NCI-H2029 (cell line): ENCODE measurements at regions not wholly inside any gene's neighbourhood (a gene's known extent, or its start where the extent isn't known, plus 50 kb on each side); places are given as distances from the start of the nearest gene placed in this dataset.

ENCODE experiments used
- DNase-seq: peaks from one replicate; lab custom pipeline; 2025; lab: John Stamatoyannopoulos, UW

GRCh38 chr15:69794645-69795469, 302.9 kb downstream of the TLE3 start:
- no peak for DNase-seq

GRCh38 chr15:69795601-69796000, 302.1 kb downstream of the TLE3 start:
- DNase-seq = no peak

- DNase-seq = no peak
These were observed 300.6 kb downstream of the TLE3 start for GRCh38 chr15:69797051-69797595.

- DNase-seq = no peak
These were observed 300.1 kb downstream of the TLE3 start for GRCh38 chr15:69797615-69798014.

GRCh38 chr15:69798481-69799250, 299.1 kb downstream of the TLE3 start:
- no peak for DNase-seq

- DNase-seq = no peak
These were observed 296.6 kb downstream of the TLE3 start for GRCh38 chr15:69801144-69801543.

- no peak for DNase-seq
These were observed 295.3 kb downstream of the TLE3 start for GRCh38 chr15:69802432-69802831.

GRCh38 chr15:69804786-69805185, 292.9 kb downstream of the TLE3 start:
- DNase-seq = no peak

- no peak for DNase-seq
These were observed 292.3 kb downstream of the TLE3 start for GRCh38 chr15:69805248-69805953.

GRCh38 chr15:69806287-69806915, 291.3 kb downstream of the TLE3 start:
- DNase-seq = no peak

- DNase-seq = no peak
These were observed 290.0 kb downstream of the TLE3 start for GRCh38 chr15:69807721-69808120.

GRCh38 chr15:69808756-69809155, 289.0 kb downstream of the TLE3 start:
- DNase-seq = no peak

GRCh38 chr15:69809421-69809820, 288.3 kb downstream of the TLE3 start:
- DNase-seq = no peak

GRCh38 chr15:69810431-69811354, 287.0 kb downstream of the TLE3 start:
- no peak for DNase-seq

- no peak for DNase-seq
These were observed 284.9 kb downstream of the TLE3 start for GRCh38 chr15:69812861-69813261.

GRCh38 chr15:69813881-69814280, 283.8 kb downstream of the TLE3 start:
- DNase-seq = no peak

GRCh38 chr15:69814932-69815331, 282.8 kb downstream of the TLE3 start:
- no peak for DNase-seq

GRCh38 chr15:69815793-69816192, 281.9 kb downstream of the TLE3 start:
- DNase-seq = no peak

- DNase-seq = no peak
These were observed 281.2 kb downstream of the TLE3 start for GRCh38 chr15:69816522-69816921.

GRCh38 chr15:69818529-69818928, 279.2 kb downstream of the TLE3 start:
- no peak for DNase-seq

- no peak for DNase-seq
These were observed 278.3 kb downstream of the TLE3 start for GRCh38 chr15:69819371-69819770.
